GM21576 (cell line): ENCODE measurements at regions not wholly inside any gene's neighbourhood (a gene's known extent, or its start where the extent isn't known, plus 50 kb on each side); places are given as distances from the start of the nearest gene placed in this dataset.

Experiments
- ATAC-seq: cut with Tn5 transposase; IDR thresholded peaks from one replicate; pipeline ENCODE4 v1.9.1; 2021; ENCODE audit warnings: mild to moderate bottlenecking, moderate library complexity; ENCODE audit not compliant: unreplicated experiment

DNA sequence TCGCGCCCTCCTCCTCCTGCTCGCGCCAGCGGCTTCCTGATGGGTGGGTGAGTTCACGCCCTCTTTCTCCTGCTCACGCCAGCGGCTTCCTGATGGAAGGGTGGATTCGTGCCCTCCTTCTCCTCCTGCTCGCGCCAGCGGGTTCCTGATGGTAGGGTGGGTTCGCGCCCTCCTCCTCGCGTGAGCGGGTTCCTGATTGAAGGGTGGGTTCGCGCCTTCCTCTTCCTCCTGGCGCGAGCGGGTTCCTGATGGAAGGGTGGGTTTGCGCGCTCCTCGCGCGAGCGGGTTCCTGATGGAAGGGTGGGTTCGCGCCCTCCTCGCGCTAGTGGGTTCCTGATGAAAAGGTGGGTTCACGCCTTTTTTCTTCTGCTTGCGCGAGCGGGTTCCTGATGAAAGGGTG lies 62.0 kb upstream of the MGAT5 start:
- no peak for ATAC-seq

DNA sequence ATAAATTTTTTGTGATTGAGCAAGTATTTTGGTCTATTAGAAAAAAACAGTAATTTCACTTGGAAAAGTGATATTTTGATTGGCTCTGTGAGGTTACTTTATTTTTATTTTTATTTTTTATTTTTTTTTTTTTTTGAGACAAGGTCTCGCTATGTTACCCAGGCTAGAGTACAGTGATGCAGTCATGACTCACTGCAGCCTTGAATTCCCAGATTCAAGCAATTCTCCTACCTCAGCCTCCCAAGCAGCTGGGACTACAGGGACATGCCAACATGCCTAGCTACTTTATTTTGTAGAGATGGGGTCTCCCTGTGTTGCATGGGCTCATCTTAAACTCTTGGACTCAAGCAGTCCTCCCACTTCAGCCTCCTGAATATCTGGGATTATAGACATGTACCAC lies 60.9 kb upstream of the MGAT5 start:
- ATAC-seq, result no peak

GRCh38 chr2:134194519-134194918 lies 59.4 kb upstream of the MGAT5 start:
- no peak for ATAC-seq

DNA sequence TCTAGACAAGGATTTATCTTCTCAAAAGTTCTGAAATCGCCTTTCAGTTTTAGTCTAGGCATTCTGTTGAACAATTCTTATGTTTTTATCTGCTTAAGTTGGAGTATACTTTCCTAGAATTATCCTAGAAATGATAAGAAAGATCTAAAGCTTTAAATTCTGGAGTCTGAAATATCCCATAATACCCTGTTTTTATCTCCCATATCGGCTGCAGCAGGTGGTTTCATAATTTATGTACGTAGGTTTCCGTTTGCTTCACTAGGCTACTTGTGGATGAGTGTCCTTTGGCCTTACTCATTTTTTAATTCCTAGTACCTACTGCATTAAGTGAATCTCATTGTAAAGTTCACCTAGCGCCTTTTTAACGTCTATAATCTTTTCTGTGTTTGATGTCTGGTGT lies 58.5 kb upstream of the MGAT5 start:
- ATAC-seq, result no peak

DNA sequence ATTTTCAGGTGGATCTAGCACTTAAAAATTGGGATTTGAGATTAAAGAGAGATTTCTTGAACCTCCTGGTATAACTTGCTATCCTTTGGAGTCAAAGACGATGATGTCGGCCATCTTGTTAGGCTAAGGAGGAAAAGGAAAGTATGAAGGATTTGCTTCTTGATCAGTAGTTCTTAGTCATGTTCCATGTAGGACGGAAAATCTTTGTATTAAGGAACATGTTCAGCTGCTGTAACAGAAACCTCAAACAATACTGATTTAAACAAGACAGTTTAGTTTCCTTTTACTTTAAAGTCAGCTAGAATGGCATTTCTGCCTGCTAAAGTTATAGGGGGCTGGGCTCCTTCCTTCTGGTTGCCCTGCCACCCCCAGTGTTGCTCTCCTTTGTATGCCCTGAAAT lies 56.4 kb upstream of the MGAT5 start:
- ATAC-seq, result no peak

GRCh38 chr2:134198006-134198634 lies 55.8 kb upstream of the MGAT5 start:
- no peak for ATAC-seq

DNA sequence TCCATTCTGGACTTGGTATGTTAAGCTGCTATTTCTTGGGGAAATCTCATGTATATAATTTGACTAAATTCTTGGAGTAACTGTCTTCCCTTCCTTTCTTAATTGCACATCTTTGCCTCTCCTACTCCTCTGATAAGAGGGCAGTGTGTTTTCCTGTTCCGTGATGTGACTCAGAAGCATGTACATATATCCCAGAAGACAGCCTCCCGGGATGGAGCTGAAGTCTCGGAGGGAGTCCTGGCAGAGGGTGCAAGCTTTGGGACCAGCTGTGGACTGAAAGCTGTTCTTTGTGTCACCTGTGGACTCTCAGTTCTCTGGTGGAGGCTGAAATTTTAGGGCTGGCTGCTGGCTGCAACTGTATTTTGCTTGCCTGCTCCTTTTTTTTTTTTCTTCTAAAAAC lies 54.7 kb upstream of the MGAT5 start:
- no peak for ATAC-seq

DNA sequence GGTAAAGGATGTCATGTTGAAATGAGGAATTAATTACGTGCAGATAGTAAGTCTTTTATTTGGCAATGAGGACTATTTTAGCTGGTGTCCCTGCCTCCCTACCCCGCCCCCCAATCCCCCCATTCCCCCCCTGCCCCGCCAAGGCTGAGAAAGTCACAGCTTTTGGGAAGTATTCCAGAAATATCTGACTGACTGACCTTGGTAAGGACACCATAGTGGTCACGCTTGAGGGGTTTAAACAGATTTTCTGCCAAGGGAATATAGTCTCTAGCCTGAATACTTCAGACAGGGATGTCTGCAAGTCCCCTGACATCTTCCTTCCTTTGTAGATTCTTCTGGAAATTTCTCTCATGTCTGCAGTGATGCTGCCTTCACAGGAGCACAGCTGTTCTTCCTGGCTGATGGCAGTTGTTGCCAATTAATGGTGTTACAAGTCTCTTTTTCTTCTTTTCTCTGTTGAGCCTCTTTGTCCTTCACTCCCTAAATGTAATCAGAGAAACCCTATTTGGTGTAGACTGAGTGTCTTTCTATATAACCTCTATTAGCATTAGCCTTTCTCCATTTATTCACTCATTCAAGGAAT lies 53.7 kb upstream of the MGAT5 start:
- ATAC-seq, result no peak

GRCh38 chr2:134201533-134201932 lies 52.3 kb upstream of the MGAT5 start:
- ATAC-seq, result no peak

DNA sequence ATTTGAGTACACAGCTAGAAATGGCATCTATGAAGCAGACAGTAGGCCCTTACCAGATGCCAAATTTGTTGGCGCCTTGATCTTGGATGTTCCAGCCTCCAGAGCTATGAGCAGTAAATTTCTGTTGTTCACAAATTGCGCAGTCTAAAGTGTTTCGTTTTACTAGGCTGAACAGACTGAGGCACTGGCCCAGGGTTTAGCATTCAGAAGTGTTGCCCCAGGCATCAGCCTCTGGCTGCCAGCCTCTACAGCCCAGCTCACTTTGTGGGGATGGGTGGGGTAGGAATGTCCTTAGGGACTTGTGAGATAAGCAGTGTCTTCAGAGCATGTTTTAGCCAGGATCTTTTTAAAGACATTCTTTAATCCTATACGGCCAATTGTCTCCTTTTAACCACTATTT lies 51.5 kb upstream of the MGAT5 start:
- no peak for ATAC-seq

DNA sequence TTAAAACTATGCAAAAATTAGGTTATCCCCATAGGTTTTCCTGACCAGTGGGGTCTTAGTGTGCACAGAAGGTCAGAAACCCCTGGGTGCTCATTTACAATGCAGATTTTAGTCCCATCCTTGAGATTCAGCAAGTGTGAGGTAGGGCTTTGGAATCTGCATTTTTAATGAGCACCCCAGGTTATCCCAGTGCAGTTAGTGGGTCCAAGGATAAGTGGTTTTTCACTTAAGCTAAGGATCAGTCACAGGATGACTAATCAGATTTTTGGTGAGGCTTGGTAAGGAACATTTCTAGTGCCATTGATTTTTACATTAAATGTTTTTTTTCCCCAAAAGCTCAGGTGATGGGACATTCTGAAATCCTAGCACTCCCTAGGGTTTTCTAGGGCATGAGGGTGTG lies 50.7 kb upstream of the MGAT5 start:
- ATAC-seq, result no peak
